Spleen (tissue), 3 donors: ENCODE measurements at regions not wholly inside any gene's neighbourhood (a gene's known extent, or its start where the extent isn't known, plus 50 kb on each side); places are given as distances from the start of the nearest gene placed in this dataset.

ENCODE experiments used
- POLR2A ChIP-seq, 3 donors: fragments of 450-650 bp; IDR thresholded peaks; one replicate each; pipeline ENCODE4 v1.5.1; 2017; ENCODE audit warnings: antibody characterized with exemption in 3 of 3, mild to moderate bottlenecking in 1 of 3
- POLR2AphosphoS5 ChIP-seq, 3 donors: sonication (generic); formaldehyde crosslinking; IDR thresholded peaks; one replicate each; pipeline ENCODE4 v1.5.1; 2017; ENCODE audit warnings: antibody characterized with exemption in 3 of 3

GRCh38 chr2:203648273-203648672 lies 58.2 kb upstream of the CD28 start:
- TF ChIP-seq POLR2AphosphoS5 (IDR thresholded peaks at IDR 0.05) (no peak), POLR2A (IDR thresholded peaks at IDR 0.05) (no peak)
